ENCODE measurements at regions not wholly inside any gene's neighbourhood (a gene's known extent, or its start where the extent isn't known, plus 50 kb on each side); places are given as distances from the start of the nearest gene placed in this dataset.

DNA sequence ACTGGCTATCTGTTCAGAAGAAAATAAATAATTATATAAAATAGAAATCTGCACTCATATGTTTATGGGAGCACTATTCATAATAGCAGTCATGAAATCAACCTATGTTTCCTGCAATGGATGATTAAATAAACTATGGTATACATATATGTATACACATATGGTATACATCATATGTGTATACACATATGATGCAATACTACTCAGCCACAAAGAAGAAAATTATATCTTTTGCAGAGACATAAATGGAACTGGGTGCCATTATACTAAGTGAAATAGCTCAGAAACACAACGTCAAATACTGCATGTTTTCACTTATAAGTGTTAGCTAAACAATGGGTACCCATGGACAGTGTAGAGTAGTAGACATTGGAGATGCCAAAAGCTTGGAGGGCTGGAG is 381.2 kb upstream of the LRFN5 start:
- TF ChIP-seq ZNF274 (IDR thresholded peaks at IDR 0.05; ENCODE audit: low read depth, low read length) = no peak
- no peak for TF ChIP-seq YY1 (IDR thresholded peaks at IDR 0.05; ENCODE audit: insufficient read depth, insufficient read length)
- no peak for TF ChIP-seq SUZ12 (IDR thresholded peaks at IDR 0.05; ENCODE audit: extremely low read depth, insufficient read depth, insufficient read length)
